Stimulated activated CD8-positive, alpha-beta memory T cell treated with anti-CD3 and anti-CD28 coated beads, Interleukin-12 subunit alpha, Interleukin-12 subunit beta, amount 100 ng/mL, for 24 hours (primary cell): ENCODE measurements at regions not wholly inside any gene's neighbourhood (a gene's known extent, or its start where the extent isn't known, plus 50 kb on each side); places are given as distances from the start of the nearest gene placed in this dataset.
"Not testable (repeated sequence)": the region's sequence is repeated elsewhere in the genome, so short reads cannot be mapped to it uniquely, and the experiment has no call there.

Source experiments
- DNase-seq: peaks from one replicate; pipeline ENCODE4 v3.0.0-alpha.2; 2020; ENCODE audit errors: extremely low read depth

- DNase-seq: no peak
Observed at GRCh38 chr2:111251711-111252110, 131.0 kb downstream of the BCL2L11 start.

- DNase-seq: no peak
Observed at GRCh38 chr2:111252436-111252835, 131.7 kb downstream of the BCL2L11 start.

- not testable (repeated sequence) for DNase-seq
Observed at GRCh38 chr2:111254916-111255315, 134.2 kb downstream of the BCL2L11 start.

GRCh38 chr2:111256628-111257027 is 135.9 kb downstream of the BCL2L11 start:
- DNase-seq: not testable (repeated sequence)

DNA sequence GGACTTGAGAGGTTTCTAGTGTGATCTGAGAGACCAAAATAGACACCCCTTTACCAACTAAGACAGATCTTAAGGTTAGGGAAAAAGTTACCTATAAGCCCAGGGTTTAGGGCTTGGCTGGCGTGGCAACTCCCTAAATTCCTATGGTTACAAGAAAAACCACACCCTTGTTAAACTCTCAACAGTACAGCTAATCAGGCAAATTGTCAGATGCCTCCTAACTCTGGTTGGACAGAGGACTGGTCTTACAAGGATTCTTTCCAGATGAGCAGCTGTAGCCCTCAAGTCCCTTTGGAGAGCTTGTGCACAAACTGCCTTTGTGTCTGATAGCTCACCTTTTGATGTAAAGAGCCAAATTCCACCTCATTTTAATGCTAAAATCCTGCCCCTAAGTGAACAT is 136.9 kb downstream of the BCL2L11 start:
- DNase-seq: not testable (repeated sequence)

DNA sequence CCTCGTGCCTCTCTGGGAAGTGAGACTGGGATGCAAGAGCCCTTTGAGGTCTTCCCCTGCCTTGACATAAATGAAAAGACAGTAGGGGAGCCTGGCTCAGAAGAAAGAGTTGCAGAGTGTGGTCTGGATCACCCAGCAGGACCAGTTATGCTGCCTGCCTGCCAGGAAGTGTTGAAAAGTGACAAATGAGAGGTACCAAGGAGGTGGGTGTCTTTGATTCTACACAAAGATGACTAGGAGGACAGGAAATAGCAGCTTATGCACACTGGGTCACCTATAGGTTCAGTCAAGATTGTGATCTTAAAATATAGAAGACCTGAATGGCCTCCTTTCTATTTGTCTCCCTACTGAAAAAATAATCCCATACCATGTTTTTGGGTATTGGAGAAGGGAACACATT is 137.6 kb downstream of the BCL2L11 start:
- not testable (repeated sequence) for DNase-seq

GRCh38 chr2:111262627-111263379 is 142.1 kb downstream of the BCL2L11 start:
- DNase-seq: not testable (repeated sequence)

DNA sequence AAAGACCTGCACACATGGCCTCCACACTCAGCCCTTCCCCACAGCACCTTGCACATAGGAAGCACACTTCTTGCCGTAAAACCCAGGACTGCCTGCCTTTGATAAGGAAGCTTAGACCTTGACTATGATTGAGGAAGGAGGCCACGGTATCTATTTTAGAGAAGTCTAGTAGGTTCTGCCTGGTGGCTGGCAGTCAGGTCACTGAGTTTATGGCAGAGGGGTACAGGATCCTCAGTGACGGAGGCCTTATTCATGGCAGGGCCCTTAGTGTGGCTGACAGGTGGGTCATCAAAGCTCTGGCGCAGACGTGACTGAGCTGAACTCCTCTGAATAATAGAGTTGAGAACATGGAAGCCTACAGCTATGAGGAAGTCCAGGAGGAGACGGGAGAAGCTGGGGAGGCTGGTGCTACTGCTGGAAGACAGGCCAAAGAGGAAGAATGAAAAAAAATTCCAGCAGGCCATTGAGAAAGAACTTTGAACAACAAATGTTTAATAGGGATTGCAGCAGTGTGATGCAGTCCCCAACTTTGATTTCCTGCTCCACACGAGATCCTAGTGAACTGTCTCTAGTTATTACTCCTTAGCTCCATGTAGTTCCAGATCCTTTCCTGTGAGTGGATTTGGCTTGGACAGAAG is 142.8 kb downstream of the BCL2L11 start:
- DNase-seq: not testable (repeated sequence)

- DNase-seq: not testable (repeated sequence)
Observed at GRCh38 chr2:111264956-111265355, 144.2 kb downstream of the BCL2L11 start.

DNA sequence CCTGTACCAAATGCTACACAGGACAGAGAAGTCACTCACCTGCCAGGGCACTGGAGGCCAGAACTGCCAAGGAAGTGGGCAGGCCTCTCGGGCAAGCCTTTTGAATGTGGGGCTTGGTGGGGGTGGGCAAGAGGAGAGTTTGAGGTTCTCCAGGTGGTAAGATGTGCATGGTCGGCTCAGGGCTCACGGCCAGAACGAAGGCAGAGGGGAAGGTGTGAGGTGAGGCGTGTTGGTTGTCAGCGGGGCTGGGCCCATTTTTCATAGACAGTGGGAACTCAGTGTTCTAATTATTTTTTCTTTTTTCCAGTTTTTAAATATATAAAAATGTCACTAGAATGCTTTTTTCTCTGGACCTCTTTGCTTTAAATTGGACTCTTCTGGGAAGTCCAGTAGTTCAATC is 145.8 kb downstream of the BCL2L11 start:
- not testable (repeated sequence) for DNase-seq

- not testable (repeated sequence) for DNase-seq
Observed at GRCh38 chr2:111267038-111267437, 146.3 kb downstream of the BCL2L11 start.

- DNase-seq: not testable (repeated sequence)
Observed at GRCh38 chr2:111269761-111270323, 149.1 kb downstream of the BCL2L11 start.

GRCh38 chr2:111270569-111270968 is 149.9 kb downstream of the BCL2L11 start:
- DNase-seq: not testable (repeated sequence)

- not testable (repeated sequence) for DNase-seq
Observed at GRCh38 chr2:111271647-111272304, 151.1 kb downstream of the BCL2L11 start.

GRCh38 chr2:111273007-111273406 is 152.3 kb downstream of the BCL2L11 start:
- DNase-seq: not testable (repeated sequence)

GRCh38 chr2:111275047-111275853 is 154.5 kb downstream of the BCL2L11 start:
- not testable (repeated sequence) for DNase-seq

DNA sequence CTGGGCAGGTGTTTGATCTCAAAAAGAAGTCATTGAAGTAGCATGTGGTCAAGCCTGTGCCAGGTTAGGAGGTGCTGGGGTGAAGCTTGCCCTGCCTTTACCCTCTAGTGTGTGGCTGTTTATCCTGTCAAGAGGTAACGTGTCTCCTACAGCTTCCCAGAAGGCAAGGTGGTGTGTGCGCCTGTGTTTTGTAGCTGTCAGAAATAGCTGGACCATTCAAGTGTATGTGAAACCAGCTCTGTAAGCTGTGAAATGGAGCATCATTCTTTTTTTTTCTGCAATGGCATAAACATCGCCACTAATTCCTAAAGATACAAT is 155.1 kb downstream of the BCL2L11 start:
- DNase-seq: not testable (repeated sequence)

- DNase-seq: not testable (repeated sequence)
Observed at GRCh38 chr2:111278133-111278532, 157.4 kb downstream of the BCL2L11 start.

DNA sequence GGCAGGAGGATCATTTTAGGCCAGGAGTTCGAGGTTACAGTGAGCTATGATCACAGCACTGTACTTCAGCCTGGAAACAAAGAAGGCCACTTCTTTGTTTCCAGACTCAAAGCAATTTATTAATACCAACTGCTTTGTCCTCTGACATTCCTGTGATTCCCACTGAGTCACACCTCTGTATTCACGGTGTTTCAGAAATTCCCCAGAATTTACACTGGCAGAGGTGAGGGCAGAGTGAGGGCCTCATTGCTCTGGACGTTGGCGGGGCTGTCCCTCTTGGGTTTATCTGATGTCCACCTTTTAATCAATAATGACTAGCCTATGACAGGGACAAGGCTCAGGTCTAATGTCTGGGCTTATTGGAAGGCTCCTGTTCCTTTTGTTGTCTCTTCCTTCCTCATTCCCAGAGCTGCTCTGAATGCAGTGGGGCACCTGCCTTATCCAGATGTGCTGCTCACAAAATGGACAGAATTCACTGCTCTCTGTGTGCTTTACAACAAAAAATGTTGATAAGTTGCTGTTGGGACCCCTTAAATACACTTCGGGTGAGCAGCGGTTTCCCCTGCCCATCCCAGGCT is 160.1 kb downstream of the BCL2L11 start:
- DNase-seq: not testable (repeated sequence)

DNA sequence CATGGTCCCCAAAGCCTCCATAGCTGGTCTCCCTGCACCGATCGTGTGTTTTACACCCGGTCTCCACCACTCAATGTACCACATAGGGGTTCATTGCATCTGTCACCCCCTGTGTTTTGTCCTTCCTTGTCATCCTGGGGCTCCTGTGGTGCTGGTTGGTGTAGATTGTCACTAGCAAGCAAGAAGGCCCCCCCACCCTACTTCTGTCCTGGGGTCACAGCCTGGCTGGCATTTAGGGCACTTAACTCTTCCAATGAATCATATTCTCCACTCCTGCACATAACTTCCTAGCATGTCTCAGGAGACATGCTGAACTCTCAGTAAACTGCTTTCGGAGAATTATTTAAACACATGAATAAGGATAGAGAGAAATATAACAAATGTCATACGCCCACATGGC is 161.4 kb downstream of the BCL2L11 start:
- not testable (repeated sequence) for DNase-seq
